HG02610 (cell line): ENCODE measurements at regions not wholly inside any gene's neighbourhood (a gene's known extent, or its start where the extent isn't known, plus 50 kb on each side); places are given as distances from the start of the nearest gene placed in this dataset.
"Not testable (repeated sequence)": the region's sequence is repeated elsewhere in the genome, so short reads cannot be mapped to it uniquely, and the experiment has no call there.

Experiments used
- ATAC-seq: cut with Tn5 transposase; IDR thresholded peaks from one replicate; pipeline ENCODE4 v1.9.1; 2021; ENCODE audit warnings: mild to moderate bottlenecking, moderate library complexity; ENCODE audit not compliant: unreplicated experiment

- ATAC-seq = no peak
These were observed 580.4 kb upstream of the FAM98A start for GRCh38 chr2:34179511-34179910.

- ATAC-seq = no peak
These were observed 579.4 kb upstream of the FAM98A start for GRCh38 chr2:34178482-34178881.

GRCh38 chr2:34176693-34177092 lies 577.6 kb upstream of the FAM98A start:
- ATAC-seq = no peak

GRCh38 chr2:34174506-34174905 lies 575.4 kb upstream of the FAM98A start:
- no peak for ATAC-seq

GRCh38 chr2:34162231-34162630 lies 563.1 kb upstream of the FAM98A start:
- ATAC-seq = no peak

GRCh38 chr2:34161549-34161948 lies 562.5 kb upstream of the FAM98A start:
- no peak for ATAC-seq

- no peak for ATAC-seq
These were observed 560.8 kb upstream of the FAM98A start for GRCh38 chr2:34159901-34160300.

GRCh38 chr2:34153484-34153883 lies 554.4 kb upstream of the FAM98A start:
- no peak for ATAC-seq

- ATAC-seq = no peak
These were observed 548.7 kb upstream of the FAM98A start for GRCh38 chr2:34147780-34148179.

- no peak for ATAC-seq
These were observed 544.0 kb upstream of the FAM98A start for GRCh38 chr2:34143149-34143548.

- ATAC-seq = not testable (repeated sequence)
These were observed 543.5 kb upstream of the FAM98A start for GRCh38 chr2:34142531-34143008.

- ATAC-seq = not testable (repeated sequence)
These were observed 534.0 kb upstream of the FAM98A start for GRCh38 chr2:34133065-34133464.

GRCh38 chr2:34126279-34126678 lies 527.2 kb upstream of the FAM98A start:
- no peak for ATAC-seq

- ATAC-seq = no peak
These were observed 525.1 kb upstream of the FAM98A start for GRCh38 chr2:34123996-34124785.

GRCh38 chr2:34121076-34121475 lies 522.0 kb upstream of the FAM98A start:
- ATAC-seq = no peak

- ATAC-seq = no peak
These were observed 516.0 kb upstream of the FAM98A start for GRCh38 chr2:34115076-34115475.

- no peak for ATAC-seq
These were observed 513.1 kb upstream of the FAM98A start for GRCh38 chr2:34112161-34112560.

- ATAC-seq = no peak
These were observed 511.3 kb upstream of the FAM98A start for GRCh38 chr2:34110392-34110791.

- ATAC-seq = no peak
These were observed 508.7 kb upstream of the FAM98A start for GRCh38 chr2:34107811-34108210.

GRCh38 chr2:34105006-34105767 lies 506.1 kb upstream of the FAM98A start:
- ATAC-seq = no peak

- ATAC-seq = no peak
These were observed 505.5 kb upstream of the FAM98A start for GRCh38 chr2:34104601-34105000.

GRCh38 chr2:34103437-34103836 lies 504.3 kb upstream of the FAM98A start:
- ATAC-seq = no peak
